Epithelial cell of esophagus (primary cell): ENCODE measurements at regions not wholly inside any gene's neighbourhood (a gene's known extent, or its start where the extent isn't known, plus 50 kb on each side); places are given as distances from the start of the nearest gene placed in this dataset.

Source experiments
- DNase-seq: peaks from one replicate; pipeline ENCODE4 v3.0.0; 2010; ENCODE audit warnings: low read depth
- H3K4me3 ChIP-seq: 2 replicates; pipeline ENCODE4 v1.5.1; 2011; ENCODE audit warnings: mild to moderate bottlenecking, low read length, control low read depth
- CTCF ChIP-seq: IDR thresholded peaks from 2 replicates; pipeline ENCODE4 v1.5.1; 2011; ENCODE audit warnings: low read depth, mild to moderate bottlenecking, low read length, control low read depth, inconsistent platforms; ENCODE audit not compliant: insufficient read depth; ENCODE audit errors: missing control alignments

- no peak for TF ChIP-seq CTCF
- DNase-seq, result no peak
Observed at GRCh38 chr4:126959056-126959745, 673.6 kb upstream of the INTU start.

GRCh38 chr4:126960760-126961159 lies 672.0 kb upstream of the INTU start:
- no peak for TF ChIP-seq CTCF
- H3K4me3 ChIP-seq, result no peak overlapping the region
- no peak for DNase-seq

More at GRCh38 chr4:126959056-126959745, 673.6 kb upstream of the INTU start:
- H3K4me3 ChIP-seq, result no peak overlapping the region

GRCh38 chr4:126961661-126962060 lies 671.1 kb upstream of the INTU start:
- no peak overlapping the region for H3K4me3 ChIP-seq
- TF ChIP-seq CTCF, result no peak
- no peak for DNase-seq

- no peak overlapping the region for H3K4me3 ChIP-seq
- no peak for DNase-seq
- TF ChIP-seq CTCF, result no peak
Observed at GRCh38 chr4:126965877-126966276, 666.9 kb upstream of the INTU start.

- no peak for TF ChIP-seq CTCF
- H3K4me3 ChIP-seq, result no peak overlapping the region
- no peak for DNase-seq
Observed at GRCh38 chr4:126969360-126970235, 663.2 kb upstream of the INTU start.

- no peak overlapping the region for H3K4me3 ChIP-seq
- TF ChIP-seq CTCF, result no peak
- no peak for DNase-seq
Observed at GRCh38 chr4:126973201-126973600, 659.6 kb upstream of the INTU start.
